WTC11 (cell line): ENCODE measurements at regions not wholly inside any gene's neighbourhood (a gene's known extent, or its start where the extent isn't known, plus 50 kb on each side); places are given as distances from the start of the nearest gene placed in this dataset.

Experiments
- ATAC-seq: fragments of 200-7000 bp; cut with Tn5 transposase; 2 replicates; pipeline ENCODE4 v1.10.0; 2021; ENCODE audit warnings: mild to moderate bottlenecking, moderate library complexity
- CTCF ChIA-PET: fragments of 300-600 bp; sonication (Branson Sonifier 250); formaldehyde crosslinking; loops from one replicate; lab custom pipeline; 2021; ENCODE audit warnings: antibody characterized with exemption; lab: Charles Lee
- POLR2A ChIA-PET: fragments of 350-600 bp; sonication (Branson Sonifier 250); formaldehyde crosslinking; loops from one replicate; lab custom pipeline; 2021; ENCODE audit warnings: antibody characterized with exemption; lab: Charles Lee
- DNase-seq: peaks from one replicate; pipeline ENCODE4 v3.0.0; 2021; ENCODE audit warnings: low spot score
- H3K27ac Mint-ChIP-seq: 2 replicates; pipeline ENCODE4 v1.8.0; 2021; ENCODE audit warnings: mixed read lengths
- H3K27me3 Mint-ChIP-seq: 2 replicates; pipeline ENCODE4 v1.8.0; 2021; ENCODE audit warnings: low read depth, mild to moderate bottlenecking, moderate library complexity, mixed read lengths
- H3K36me3 Mint-ChIP-seq: 2 replicates; pipeline ENCODE4 v1.8.0; 2021; ENCODE audit warnings: mixed read lengths
- H3K4me1 Mint-ChIP-seq: 2 replicates; pipeline ENCODE4 v1.8.0; 2022; ENCODE audit warnings: mixed read lengths
- H3K4me3 Mint-ChIP-seq: 2 replicates; pipeline ENCODE4 v1.8.0; 2021; ENCODE audit warnings: mild to moderate bottlenecking, moderate library complexity, mixed read lengths
- H3K9me3 Mint-ChIP-seq: 2 replicates; pipeline ENCODE4 v1.8.0; 2021; ENCODE audit warnings: mixed read lengths
- ATF2 ChIP-seq: sonication (generic); formaldehyde crosslinking; IDR thresholded peaks from 2 replicates; pipeline ENCODE4 v1.8.1; 2022; ENCODE audit warnings: low read depth, missing genetic modification reagents, borderline replicate concordance
- ATF6 ChIP-seq: sonication (generic); formaldehyde crosslinking; IDR thresholded peaks from 2 replicates; pipeline ENCODE4 v1.8.1; 2023; ENCODE audit warnings: mild to moderate bottlenecking, missing genetic modification reagents
- CBFB ChIP-seq: sonication (generic); formaldehyde crosslinking; IDR thresholded peaks from 2 replicates; pipeline ENCODE4 v1.8.1; 2022; ENCODE audit warnings: mild to moderate bottlenecking, low read depth, missing genetic modification reagents
- CTCF ChIP-seq: fragments of 200-600 bp; IDR thresholded peaks from 2 replicates; pipeline ENCODE4 v1.8.0; 2022; ENCODE audit warnings: antibody characterized with exemption
- FOXJ3 ChIP-seq: sonication (generic); formaldehyde crosslinking; IDR thresholded peaks from 2 replicates; pipeline ENCODE4 v1.9.0; 2021; ENCODE audit warnings: missing genetic modification reagents, mild to moderate bottlenecking, borderline replicate concordance
- FOXK1 ChIP-seq: sonication (generic); formaldehyde crosslinking; IDR thresholded peaks from 2 replicates; pipeline ENCODE4 v1.8.0; 2022; ENCODE audit warnings: mild to moderate bottlenecking, moderate library complexity, missing genetic modification reagents
- FOXP4 ChIP-seq: sonication (generic); formaldehyde crosslinking; IDR thresholded peaks from 2 replicates; pipeline ENCODE4 v1.8.0; 2022; ENCODE audit warnings: mild to moderate bottlenecking, missing genetic modification reagents
- GABPB1 ChIP-seq: sonication (generic); formaldehyde crosslinking; IDR thresholded peaks from 2 replicates; pipeline ENCODE4 v1.8.1; 2023; ENCODE audit warnings: mild to moderate bottlenecking, missing genetic modification reagents
- HMGXB4 ChIP-seq: sonication (generic); formaldehyde crosslinking; IDR thresholded peaks from 2 replicates; pipeline ENCODE4 v1.8.1; 2023; ENCODE audit warnings: mild to moderate bottlenecking, moderate library complexity, missing genetic modification reagents
- JAZF1 ChIP-seq: fragments of 250-450 bp; sonication (Bioruptor Pico); IDR thresholded peaks from 2 replicates; pipeline ENCODE4 v1.9.0; 2021; ENCODE audit warnings: moderate library complexity, mild to moderate bottlenecking, inconsistent platforms
- MLX ChIP-seq: sonication (generic); formaldehyde crosslinking; IDR thresholded peaks from 2 replicates; pipeline ENCODE4 v1.8.1; 2023; ENCODE audit warnings: mild to moderate bottlenecking, missing genetic modification reagents, moderate library complexity
- MYBL2 ChIP-seq: sonication (generic); formaldehyde crosslinking; IDR thresholded peaks from 2 replicates; pipeline ENCODE4 v1.8.1; 2023; ENCODE audit warnings: mild to moderate bottlenecking, moderate library complexity, missing genetic modification reagents
- NFE2L1 ChIP-seq: sonication (generic); formaldehyde crosslinking; IDR thresholded peaks from 2 replicates; pipeline ENCODE4 v1.8.1; 2023; ENCODE audit warnings: missing genetic modification reagents
- NR1H2 ChIP-seq: sonication (generic); formaldehyde crosslinking; IDR thresholded peaks from 2 replicates; pipeline ENCODE4 v1.9.0; 2021; ENCODE audit warnings: mild to moderate bottlenecking, moderate library complexity, missing genetic modification reagents
- OVOL2 ChIP-seq: fragments of 250-450 bp; sonication (Bioruptor Pico); IDR thresholded peaks from 2 replicates; pipeline ENCODE4 v1.9.0; 2021; ENCODE audit warnings: mild to moderate bottlenecking, borderline replicate concordance
- TCF7 ChIP-seq: sonication (generic); formaldehyde crosslinking; IDR thresholded peaks from 2 replicates; pipeline ENCODE4 v1.8.0; 2022; ENCODE audit warnings: mild to moderate bottlenecking, low read depth, missing genetic modification reagents, moderate library complexity
- TP53 ChIP-seq: sonication (generic); formaldehyde crosslinking; IDR thresholded peaks from 2 replicates; pipeline ENCODE4 v1.8.1; 2023; ENCODE audit warnings: mild to moderate bottlenecking, missing genetic modification reagents
- ZNF219 ChIP-seq: sonication (generic); formaldehyde crosslinking; IDR thresholded peaks from 2 replicates; pipeline ENCODE4 v1.8.0; 2023; ENCODE audit warnings: missing genetic modification reagents, mild to moderate bottlenecking, borderline replicate concordance
- ZNF232 ChIP-seq: sonication (generic); formaldehyde crosslinking; IDR thresholded peaks from 2 replicates; pipeline ENCODE4 v1.8.0; 2022; ENCODE audit warnings: mild to moderate bottlenecking, missing genetic modification reagents

GRCh38 chr2:58535182-58535581, 294.1 kb upstream of the FANCL start (continued):
- peak; percentile 90; the same call in 1 of the 2 replicates for TF ChIP-seq FOXP4

GRCh38 chr2:58533376-58533775, 292.3 kb upstream of the FANCL start:
- H3K9me3 Mint-ChIP-seq, result no peaks in the 10 kb centered on the region
- no peak for ATAC-seq
- DNase-seq, result no peak
- no peaks in the 10 kb centered on the region; the same call in 1 of the 2 replicates for H3K27me3 Mint-ChIP-seq
- CTCF ChIA-PET, result interaction anchor here (0.7 to 1.4 kb wide), 5 partner anchors 12 to 142 kb away, joined by 3 to 5 read pairs (median 3); no protein-coding TSS in a partner anchor
- POLR2A ChIA-PET, result no interaction called here
- no peaks in the 10 kb centered on the region for H3K36me3 Mint-ChIP-seq
- H3K4me3 Mint-ChIP-seq, result no peak overlapping the region
- TF ChIP-seq CBFB (CRISPR knock-in tag) (no peak), OVOL2 (no peak), MYBL2 (CRISPR knock-in tag) (no peak), GABPB1 (CRISPR knock-in tag) (no peak), TP53 (CRISPR knock-in tag) (no peak), ATF6 (CRISPR knock-in tag) (no peak)
- peaks cover 71% of the 10 kb centered on the region for H3K4me1 Mint-ChIP-seq
- peak overlapping the region; percentile 10; the same call in 1 of the 2 replicates for H3K27ac Mint-ChIP-seq

- DNase-seq, result no peak
- ChIA-PET POLR2A (interaction anchor here (0.7 kb wide), 2 partner anchors 64 to 419 kb away, joined by 4 to 5 read pairs; no protein-coding TSS in a partner anchor), CTCF (interaction anchor here (1.0 kb wide), 1 partner anchor 21 kb away, joined by 4 read pairs; no protein-coding TSS in a partner anchor)
- Mint-ChIP-seq H3K27me3 (no peaks in the 10 kb centered on the region; the same call in 1 of the 2 replicates), H3K4me3 (no peak overlapping the region), H3K4me1 (peaks cover 65% of the 10 kb centered on the region), H3K36me3 (no peaks in the 10 kb centered on the region), H3K27ac (0 out of 2 replicates have a peak overlapping the region, but pooled peaks have one; percentile 50), H3K9me3 (no peaks in the 10 kb centered on the region)
- TF ChIP-seq ATF6 (CRISPR knock-in tag) (no peak), NR1H2 (CRISPR knock-in tag) (no peak), FOXK1 (CRISPR knock-in tag) (no peak)
- no peak for ATAC-seq
These were observed 291.5 kb upstream of the FANCL start for GRCh38 chr2:58532641-58533040.

- Mint-ChIP-seq H3K9me3 (no peaks in the 10 kb centered on the region), H3K27ac (no peak overlapping the region), H3K36me3 (no peaks in the 10 kb centered on the region), H3K4me1 (peaks cover 28% of the 10 kb centered on the region), H3K4me3 (no peak overlapping the region), H3K27me3 (no peaks in the 10 kb centered on the region)
- DNase-seq, result no peak
- ATAC-seq, result no peak
- CTCF ChIA-PET, result no interaction called here
- POLR2A ChIA-PET, result no interaction called here
- TF ChIP-seq MLX (CRISPR knock-in tag) (no peak), CTCF (no peak), TCF7 (CRISPR knock-in tag) (no peak), NFE2L1 (no peak), ZNF219 (no peak), FOXJ3 (no peak), JAZF1 (CRISPR knock-in tag) (no peak), ATF2 (CRISPR knock-in tag) (no peak), ZNF232 (no peak), HMGXB4 (CRISPR knock-in tag) (no peak)
These were observed 286.5 kb upstream of the FANCL start for GRCh38 chr2:58527647-58528046.
